ENCODE measurements at regions not wholly inside any gene's neighbourhood (a gene's known extent, or its start where the extent isn't known, plus 50 kb on each side); places are given as distances from the start of the nearest gene placed in this dataset.

- Histone ChIP-seq H3K27me3 (ENCODE audit: insufficient read depth in 3 of 3, low read length in 2 of 3) (no peaks in the 10 kb centered on the region), H3K4me3 (no peak overlapping the region), H3K27ac (no peak overlapping the region), H3K36me3 (ENCODE audit: insufficient read depth in 1 of 2, low read depth in 1 of 2) (no peaks in the 10 kb centered on the region), H3K4me1 (no peaks in the 10 kb centered on the region), H3K9me3 (no peaks in the 10 kb centered on the region)
- ATAC-seq (no peak), DNase-seq (no peak)
- TF ChIP-seq, protein P1, sequence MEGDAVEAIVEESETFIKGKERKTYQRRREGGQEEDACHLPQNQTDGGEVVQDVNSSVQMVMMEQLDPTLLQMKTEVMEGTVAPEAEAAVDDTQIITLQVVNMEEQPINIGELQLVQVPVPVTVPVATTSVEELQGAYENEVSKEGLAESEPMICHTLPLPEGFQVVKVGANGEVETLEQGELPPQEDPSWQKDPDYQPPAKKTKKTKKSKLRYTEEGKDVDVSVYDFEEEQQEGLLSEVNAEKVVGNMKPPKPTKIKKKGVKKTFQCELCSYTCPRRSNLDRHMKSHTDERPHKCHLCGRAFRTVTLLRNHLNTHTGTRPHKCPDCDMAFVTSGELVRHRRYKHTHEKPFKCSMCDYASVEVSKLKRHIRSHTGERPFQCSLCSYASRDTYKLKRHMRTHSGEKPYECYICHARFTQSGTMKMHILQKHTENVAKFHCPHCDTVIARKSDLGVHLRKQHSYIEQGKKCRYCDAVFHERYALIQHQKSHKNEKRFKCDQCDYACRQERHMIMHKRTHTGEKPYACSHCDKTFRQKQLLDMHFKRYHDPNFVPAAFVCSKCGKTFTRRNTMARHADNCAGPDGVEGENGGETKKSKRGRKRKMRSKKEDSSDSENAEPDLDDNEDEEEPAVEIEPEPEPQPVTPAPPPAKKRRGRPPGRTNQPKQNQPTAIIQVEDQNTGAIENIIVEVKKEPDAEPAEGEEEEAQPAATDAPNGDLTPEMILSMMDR (IDR thresholded peaks at IDR 0.05) = no peak
- intact Hi-C loops (cut with DNase I) = no loop called here
Measured at GRCh38 chr7:12488341-12488740, 82.2 kb upstream of the SCIN start.

- intact Hi-C loops (cut with DNase I) = loop anchor here (5.0 kb wide), 1 partner anchor 1063 kb away; no protein-coding TSS in a partner anchor
- H3K4me1 ChIP-seq = no peaks in the 10 kb centered on the region
- DNase-seq (no peak), ATAC-seq (no peak)
- no peak overlapping the region for H3K4me3 ChIP-seq
- no peaks in the 10 kb centered on the region for H3K36me3 ChIP-seq (ENCODE audit: insufficient read depth in 1 of 2, low read depth in 1 of 2)
- no peaks in the 10 kb centered on the region for H3K27me3 ChIP-seq (ENCODE audit: insufficient read depth in 3 of 3, low read length in 2 of 3)
- 25 to 32% (median 31%) methylated on average over 2 of the region's 2 CpGs for WGBS, 3 donors
- H3K27ac ChIP-seq = no peak overlapping the region
- no peaks in the 10 kb centered on the region for H3K9me3 ChIP-seq
- TF ChIP-seq, protein P1 (IDR thresholded peaks at IDR 0.05) = peak; percentile 31
Measured at GRCh38 chr7:12490107-12490688, 80.3 kb upstream of the SCIN start.

- Histone ChIP-seq H3K36me3 (ENCODE audit: insufficient read depth in 1 of 2, low read depth in 1 of 2) (no peaks in the 10 kb centered on the region), H3K27me3 (ENCODE audit: insufficient read depth in 3 of 3, low read length in 2 of 3) (no peaks in the 10 kb centered on the region), H3K4me1 (no peaks in the 10 kb centered on the region), H3K9me3 (no peaks in the 10 kb centered on the region), H3K4me3 (no peak overlapping the region), H3K27ac (no peak overlapping the region)
- TF ChIP-seq, protein P1 (IDR thresholded peaks at IDR 0.05) = no peak
- WGBS, 3 donors = 69 to 71% (median 70%) methylated on average over 2 of the region's 2 CpGs
- intact Hi-C loops (cut with DNase I) = loop anchor here (5.0 kb wide), 1 partner anchor 1064 kb away; no protein-coding TSS in a partner anchor
- DNase-seq = no peak
- no peak for ATAC-seq
Measured at GRCh38 chr7:12490940-12491339, 79.6 kb upstream of the SCIN start.

GRCh38 chr7:12491526-12491925 is 79.0 kb upstream of the SCIN start:
- intact Hi-C loops (cut with DNase I) = loop anchor here (5.0 kb wide), 1 partner anchor 1064 kb away; no protein-coding TSS in a partner anchor
- DNase-seq (no peak), ATAC-seq (no peak)
- no peak overlapping the region for H3K4me3 ChIP-seq
- no peaks in the 10 kb centered on the region for H3K4me1 ChIP-seq
- no peaks in the 10 kb centered on the region for H3K36me3 ChIP-seq (ENCODE audit: insufficient read depth in 1 of 2, low read depth in 1 of 2)
- TF ChIP-seq, protein P1 (IDR thresholded peaks at IDR 0.05) = no peak
- no peaks in the 10 kb centered on the region for H3K27me3 ChIP-seq (ENCODE audit: insufficient read depth in 3 of 3, low read length in 2 of 3)
- H3K9me3 ChIP-seq = no peaks in the 10 kb centered on the region
- no peak overlapping the region for H3K27ac ChIP-seq
- WGBS, 3 donors = 81 to 84% (median 83%) methylated on average over 3 of the region's 3 CpGs

- no peaks in the 10 kb centered on the region for H3K36me3 ChIP-seq (ENCODE audit: insufficient read depth in 1 of 2, low read depth in 1 of 2)
- no peaks in the 10 kb centered on the region for H3K27me3 ChIP-seq (ENCODE audit: insufficient read depth in 3 of 3, low read length in 2 of 3)
- no peaks in the 10 kb centered on the region for H3K4me1 ChIP-seq
- 3 to 7% (median 4%) methylated on average over 1 of the region's 1 CpG for WGBS, 3 donors
- TF ChIP-seq, protein P1 (IDR thresholded peaks at IDR 0.05) = no peak
- DNase-seq = no peak
- H3K4me3 ChIP-seq = no peak overlapping the region
- ATAC-seq = no peak
- H3K27ac ChIP-seq = no peak overlapping the region
- H3K9me3 ChIP-seq = no peaks in the 10 kb centered on the region
- intact Hi-C loops (cut with DNase I) = loop anchor here (5.0 kb wide), 1 partner anchor 1066 kb away; no protein-coding TSS in a partner anchor
Measured at GRCh38 chr7:12493407-12493806, 77.1 kb upstream of the SCIN start.

Data from psoas muscle (tissue), 7 donors.